ENCODE measurements at regions not wholly inside any gene's neighbourhood (a gene's known extent, or its start where the extent isn't known, plus 50 kb on each side); places are given as distances from the start of the nearest gene placed in this dataset.

DNA sequence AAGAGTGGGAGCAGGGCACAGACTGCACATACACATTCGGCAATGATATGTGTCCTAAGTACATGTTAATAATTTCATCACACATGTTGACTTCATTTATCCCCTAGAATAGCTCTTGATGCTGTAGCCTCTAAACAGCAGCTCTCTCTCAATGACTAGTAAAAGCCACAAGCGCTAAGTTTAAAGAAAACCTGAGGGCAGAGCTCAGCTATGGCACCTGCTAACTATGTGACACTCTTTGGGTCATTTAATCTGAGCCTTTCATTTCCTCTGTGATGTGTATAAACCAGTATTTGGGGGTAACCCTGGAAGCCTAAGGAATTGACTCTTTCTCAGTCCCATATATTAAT is 140.6 kb upstream of the MOCS2 start:
- no peak for DNase-seq (ENCODE audit: low read depth)
- H3K4me3 ChIP-seq (ENCODE audit: low read depth, low read length), result no peak overlapping the region
- TF ChIP-seq, protein P1, sequence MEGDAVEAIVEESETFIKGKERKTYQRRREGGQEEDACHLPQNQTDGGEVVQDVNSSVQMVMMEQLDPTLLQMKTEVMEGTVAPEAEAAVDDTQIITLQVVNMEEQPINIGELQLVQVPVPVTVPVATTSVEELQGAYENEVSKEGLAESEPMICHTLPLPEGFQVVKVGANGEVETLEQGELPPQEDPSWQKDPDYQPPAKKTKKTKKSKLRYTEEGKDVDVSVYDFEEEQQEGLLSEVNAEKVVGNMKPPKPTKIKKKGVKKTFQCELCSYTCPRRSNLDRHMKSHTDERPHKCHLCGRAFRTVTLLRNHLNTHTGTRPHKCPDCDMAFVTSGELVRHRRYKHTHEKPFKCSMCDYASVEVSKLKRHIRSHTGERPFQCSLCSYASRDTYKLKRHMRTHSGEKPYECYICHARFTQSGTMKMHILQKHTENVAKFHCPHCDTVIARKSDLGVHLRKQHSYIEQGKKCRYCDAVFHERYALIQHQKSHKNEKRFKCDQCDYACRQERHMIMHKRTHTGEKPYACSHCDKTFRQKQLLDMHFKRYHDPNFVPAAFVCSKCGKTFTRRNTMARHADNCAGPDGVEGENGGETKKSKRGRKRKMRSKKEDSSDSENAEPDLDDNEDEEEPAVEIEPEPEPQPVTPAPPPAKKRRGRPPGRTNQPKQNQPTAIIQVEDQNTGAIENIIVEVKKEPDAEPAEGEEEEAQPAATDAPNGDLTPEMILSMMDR (conservative IDR thresholded peaks at IDR 0.05; ENCODE audit: low read depth, low read length), result no peak

DNA sequence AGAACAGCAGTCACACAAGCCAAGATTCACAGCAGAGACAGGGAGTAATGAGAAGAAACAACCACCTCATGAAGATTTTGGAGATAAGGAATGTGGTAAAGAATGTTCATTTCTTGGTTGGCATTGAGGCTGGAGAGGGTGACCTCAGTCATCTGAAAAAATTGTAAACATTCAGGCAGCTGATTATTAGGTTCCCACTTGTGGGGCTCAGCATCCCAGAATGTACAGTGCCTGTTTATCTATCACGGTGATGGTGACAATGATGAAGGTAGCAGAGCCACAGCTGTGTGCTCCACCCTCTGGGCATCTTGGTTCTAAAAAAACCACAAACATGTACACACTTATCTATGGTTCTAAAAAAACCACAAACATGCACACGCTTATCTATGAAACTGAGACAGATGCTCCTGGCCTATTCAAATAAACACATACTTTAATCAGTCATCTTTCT is 143.9 kb upstream of the MOCS2 start:
- TF ChIP-seq, protein P1 (conservative IDR thresholded peaks at IDR 0.05; ENCODE audit: low read depth, low read length), result no peak
- DNase-seq (ENCODE audit: low read depth), result no peak

DNA sequence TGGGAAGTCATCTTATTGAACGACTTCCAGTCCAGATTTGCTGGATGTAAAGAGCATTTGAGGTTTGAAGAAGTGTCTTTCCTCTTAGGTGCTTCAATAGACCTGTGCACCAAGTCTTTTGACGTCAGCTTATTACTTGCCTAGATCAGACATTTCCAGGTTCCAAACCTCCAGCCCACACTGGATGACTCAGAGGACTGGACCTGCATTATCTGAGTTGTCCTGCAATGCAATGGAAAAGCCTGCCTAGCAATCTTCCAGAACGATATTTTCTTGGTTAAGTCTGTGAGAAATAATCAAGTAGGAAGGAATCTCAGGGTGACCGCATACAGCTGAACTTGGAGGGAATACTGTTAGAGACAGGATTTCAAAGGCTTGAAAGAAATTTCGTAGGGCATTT is 147.2 kb upstream of the MOCS2 start:
- no peak for DNase-seq (ENCODE audit: low read depth)
- no peak overlapping the region for H3K4me3 ChIP-seq (ENCODE audit: low read depth, low read length)
- TF ChIP-seq, protein P1 (conservative IDR thresholded peaks at IDR 0.05; ENCODE audit: low read depth, low read length), result no peak

More for the DNA sequence above, 143.9 kb upstream of the MOCS2 start:
- H3K4me3 ChIP-seq (ENCODE audit: low read depth, low read length), result no peak overlapping the region

DNA sequence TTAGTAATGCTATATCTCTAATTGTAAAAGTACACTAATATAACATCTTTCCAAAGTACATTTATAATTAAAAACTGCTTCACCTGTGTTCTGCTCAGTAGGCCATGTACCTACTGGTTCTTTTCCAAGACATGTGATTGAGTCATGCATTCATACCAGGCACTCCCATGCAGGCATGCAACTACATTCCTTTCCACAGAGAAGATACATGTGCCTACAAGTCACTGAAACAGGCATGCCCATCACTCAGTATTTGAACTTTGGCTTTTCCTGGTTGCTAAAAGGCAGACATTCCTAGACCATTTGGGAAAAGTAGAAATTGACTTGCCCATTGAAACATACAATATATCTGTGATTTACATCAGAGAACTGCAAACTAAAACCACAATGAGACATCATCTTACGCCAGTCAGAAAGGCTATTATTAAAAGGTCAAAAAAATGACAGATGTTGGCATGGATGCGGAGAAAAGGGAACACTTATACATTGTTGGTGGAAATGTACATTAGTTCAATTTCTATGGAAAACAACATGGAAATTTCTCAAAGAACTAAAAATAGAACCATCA is 148.3 kb upstream of the MOCS2 start:
- TF ChIP-seq, protein P1 (conservative IDR thresholded peaks at IDR 0.05; ENCODE audit: low read depth, low read length), result no peak
- H3K4me3 ChIP-seq (ENCODE audit: low read depth, low read length), result no peak overlapping the region
- no peak for DNase-seq (ENCODE audit: low read depth)

DNA sequence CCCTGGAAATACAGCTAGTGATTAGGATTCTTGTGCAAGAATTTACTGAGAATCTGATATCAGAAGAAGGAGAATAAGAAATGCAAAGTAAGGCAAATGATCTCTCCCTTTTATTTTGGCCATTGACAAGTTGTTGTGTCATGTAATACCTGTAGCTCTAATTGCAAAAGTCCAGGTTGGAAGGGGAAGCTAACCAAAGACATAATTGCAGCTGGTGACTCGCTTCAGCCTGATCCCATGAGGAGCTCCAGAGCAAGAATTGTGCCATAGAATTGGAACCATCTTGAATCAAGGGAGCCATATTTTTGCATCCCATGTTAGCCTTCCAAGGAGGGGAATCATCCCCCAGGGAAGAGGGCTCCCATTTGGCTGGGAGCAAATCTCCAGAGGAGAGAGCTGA is 149.6 kb upstream of the MOCS2 start:
- TF ChIP-seq, protein P1 (conservative IDR thresholded peaks at IDR 0.05; ENCODE audit: low read depth, low read length), result no peak
- no peak overlapping the region for H3K4me3 ChIP-seq (ENCODE audit: low read depth, low read length)
- DNase-seq (ENCODE audit: low read depth), result no peak

DNA sequence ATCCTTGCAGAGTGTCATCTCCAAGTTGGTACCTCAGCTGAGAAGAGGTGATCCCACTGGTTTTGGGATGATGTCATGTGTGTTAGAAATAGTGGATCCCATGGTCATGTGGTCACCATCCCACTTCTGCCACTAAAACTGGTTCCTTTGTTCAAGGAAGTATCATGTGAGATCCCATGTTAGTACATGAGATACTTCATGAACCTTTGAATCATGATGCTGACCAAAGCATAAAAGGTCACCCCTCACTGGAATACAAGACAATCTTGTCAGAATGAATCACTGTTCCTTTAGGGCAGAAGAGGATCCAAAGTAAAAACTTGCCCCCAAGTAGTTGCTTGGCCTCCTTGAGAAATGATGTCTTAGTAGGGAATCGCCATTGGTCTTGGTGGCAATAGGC is 150.9 kb upstream of the MOCS2 start:
- DNase-seq (ENCODE audit: low read depth), result no peak
- no peak overlapping the region for H3K4me3 ChIP-seq (ENCODE audit: low read depth, low read length)
- TF ChIP-seq, protein P1 (conservative IDR thresholded peaks at IDR 0.05; ENCODE audit: low read depth, low read length), result no peak

DNA sequence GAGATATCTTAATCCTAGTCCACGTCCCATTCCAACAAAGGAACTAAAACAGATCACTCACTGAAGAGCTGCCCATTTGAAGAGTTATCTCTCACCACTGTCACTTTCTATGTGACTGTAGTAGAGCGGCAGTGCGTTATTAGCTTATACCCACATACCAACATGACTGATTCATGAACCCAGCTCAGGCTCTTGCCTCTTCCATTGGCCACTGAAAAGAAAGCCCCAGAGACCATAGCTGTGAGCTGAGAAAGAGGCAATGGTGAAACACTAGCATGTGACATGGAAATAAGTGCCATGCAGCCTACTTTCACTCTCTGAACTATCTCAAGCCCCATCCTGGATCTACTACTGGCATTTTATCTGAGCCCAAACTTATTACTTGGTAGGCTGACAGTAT is 151.7 kb upstream of the MOCS2 start:
- no peak for DNase-seq (ENCODE audit: low read depth)
- TF ChIP-seq, protein P1 (conservative IDR thresholded peaks at IDR 0.05; ENCODE audit: low read depth, low read length), result no peak
- no peak overlapping the region for H3K4me3 ChIP-seq (ENCODE audit: low read depth, low read length)

Measured in epithelial cell of proximal tubule (primary cell).